ENCODE measurements at regions not wholly inside any gene's neighbourhood (a gene's known extent, or its start where the extent isn't known, plus 50 kb on each side); places are given as distances from the start of the nearest gene placed in this dataset.
"Not testable (repeated sequence)": the region's sequence is repeated elsewhere in the genome, so short reads cannot be mapped to it uniquely, and the experiment has no call there.

GRCh38 chr19:20287070-20287469 is 120.1 kb downstream of the ZNF486 start:
- no peak for FAIRE-seq

- FAIRE-seq, result not testable (repeated sequence)
These were observed 118.9 kb downstream of the ZNF486 start for GRCh38 chr19:20285876-20286275.

DNA sequence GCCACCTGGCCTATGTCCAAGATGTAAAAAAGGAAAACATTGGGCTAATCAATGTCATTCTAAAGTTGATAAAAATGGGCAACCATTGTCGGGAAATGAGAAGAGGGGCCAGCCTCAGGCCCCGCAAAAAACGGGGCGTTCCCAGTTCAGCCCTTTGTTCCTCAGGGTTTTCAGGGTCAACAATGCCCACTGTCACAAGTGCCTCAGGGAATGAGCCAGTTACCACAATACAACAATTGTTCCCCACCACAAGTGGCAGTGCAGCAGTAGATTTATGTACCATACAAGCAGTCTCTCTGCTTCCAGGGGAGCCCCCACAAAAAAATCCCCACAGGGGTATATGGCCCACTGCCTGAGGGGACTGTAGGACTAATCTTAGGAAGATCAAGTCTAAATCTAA is 112.5 kb downstream of the ZNF486 start:
- no peak for FAIRE-seq

DNA sequence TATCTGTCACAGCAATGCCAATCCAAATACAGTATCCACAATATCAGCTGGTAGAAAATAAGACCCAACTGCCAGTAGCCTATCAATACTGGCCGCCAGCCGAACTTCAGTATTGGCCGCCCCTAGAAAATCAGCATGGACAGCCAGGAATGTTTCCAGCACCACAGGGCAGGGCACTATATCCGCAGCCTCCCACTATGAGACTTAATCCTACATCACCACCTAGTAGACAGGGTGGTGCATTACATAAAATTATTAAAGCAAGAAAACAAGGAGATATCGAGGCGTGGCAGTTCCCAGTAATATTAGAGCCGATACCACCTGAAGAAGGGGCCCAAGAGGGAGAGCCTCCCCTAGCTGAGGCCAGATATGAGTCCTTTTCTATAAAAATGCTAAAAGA is 111.3 kb downstream of the ZNF486 start:
- FAIRE-seq, result no peak

DNA sequence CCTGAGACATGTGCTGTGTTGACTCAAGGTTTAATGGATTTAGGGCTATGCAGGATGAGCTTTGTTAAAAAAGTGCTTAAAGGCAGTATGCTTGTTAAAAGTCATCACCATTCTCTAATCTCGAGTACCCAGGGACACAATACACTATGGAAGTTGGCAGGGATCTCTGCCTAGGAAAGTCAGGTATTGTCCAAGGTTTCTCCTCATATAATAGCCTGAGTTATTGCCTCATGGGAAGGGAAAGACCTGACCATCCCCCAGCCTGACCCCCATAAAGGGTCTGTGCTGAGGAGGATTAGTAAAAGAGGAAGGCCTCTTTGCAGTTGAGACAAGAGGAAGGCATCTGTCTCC is 109.7 kb downstream of the ZNF486 start:
- FAIRE-seq, result not testable (repeated sequence)

- no peak for FAIRE-seq
These were observed 109.2 kb downstream of the ZNF486 start for GRCh38 chr19:20276011-20276731.

- FAIRE-seq, result no peak
These were observed 107.0 kb downstream of the ZNF486 start for GRCh38 chr19:20273951-20274570.

- FAIRE-seq, result no peak
These were observed 106.4 kb downstream of the ZNF486 start for GRCh38 chr19:20273376-20273775.

- not testable (repeated sequence) for FAIRE-seq
These were observed 105.6 kb downstream of the ZNF486 start for GRCh38 chr19:20272627-20273010.

DNA sequence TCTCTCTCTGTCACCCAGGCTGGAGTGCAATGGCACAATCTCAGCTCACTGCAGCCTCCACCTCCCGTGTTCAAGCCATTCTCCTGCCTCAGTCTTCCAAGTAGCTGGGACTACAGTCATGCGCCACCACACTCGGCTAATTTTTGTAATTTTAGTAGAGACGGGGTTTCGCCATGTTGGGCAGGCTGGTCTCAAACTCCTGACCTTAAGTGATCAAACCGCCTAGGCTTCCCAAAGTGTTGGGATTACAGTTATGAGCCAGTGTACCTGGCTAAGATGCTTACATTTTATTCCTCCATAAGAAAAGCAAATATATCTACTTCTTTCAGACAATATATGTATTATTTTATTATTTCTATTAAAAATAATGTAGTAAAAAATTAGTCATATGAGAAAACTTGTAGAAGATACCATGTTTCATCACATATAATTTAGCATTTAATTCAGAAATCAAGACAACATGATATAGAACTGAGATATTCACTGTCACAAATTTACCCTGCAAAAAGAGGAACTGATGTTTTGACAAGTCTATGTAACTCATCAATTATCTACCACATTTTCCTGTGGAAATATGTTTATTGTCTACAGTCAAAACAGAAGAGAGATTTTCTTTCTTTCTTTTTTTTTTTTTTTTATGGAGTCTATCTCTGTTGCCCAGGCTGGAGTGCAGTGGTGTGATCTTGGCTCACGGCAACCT is 105.1 kb downstream of the ZNF486 start:
- FAIRE-seq, result peak; percentile 35

- no peak for FAIRE-seq
These were observed 104.4 kb downstream of the ZNF486 start for GRCh38 chr19:20271215-20271926.

- FAIRE-seq, result no peak
These were observed 102.4 kb downstream of the ZNF486 start for GRCh38 chr19:20269461-20269860.

DNA sequence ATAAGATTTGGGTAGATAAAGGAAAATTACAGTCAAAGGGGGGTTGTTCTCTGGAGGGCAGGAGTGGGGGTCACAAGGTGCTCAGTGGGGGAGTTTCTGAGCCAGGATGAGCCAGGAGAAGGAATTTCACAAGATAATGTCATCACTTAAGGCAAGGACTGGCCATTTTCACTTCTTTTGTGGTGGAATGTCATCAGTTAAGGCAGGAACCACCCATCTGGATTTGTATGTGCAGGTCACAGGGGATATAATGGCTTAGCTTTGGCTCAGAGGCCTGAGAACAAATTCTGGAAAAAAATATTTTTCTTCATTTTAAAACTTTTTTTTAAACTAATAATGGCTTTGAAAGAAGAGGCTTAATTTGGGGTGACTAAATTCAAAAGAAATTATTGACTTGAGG is 94.5 kb downstream of the ZNF486 start:
- not testable (repeated sequence) for FAIRE-seq

DNA sequence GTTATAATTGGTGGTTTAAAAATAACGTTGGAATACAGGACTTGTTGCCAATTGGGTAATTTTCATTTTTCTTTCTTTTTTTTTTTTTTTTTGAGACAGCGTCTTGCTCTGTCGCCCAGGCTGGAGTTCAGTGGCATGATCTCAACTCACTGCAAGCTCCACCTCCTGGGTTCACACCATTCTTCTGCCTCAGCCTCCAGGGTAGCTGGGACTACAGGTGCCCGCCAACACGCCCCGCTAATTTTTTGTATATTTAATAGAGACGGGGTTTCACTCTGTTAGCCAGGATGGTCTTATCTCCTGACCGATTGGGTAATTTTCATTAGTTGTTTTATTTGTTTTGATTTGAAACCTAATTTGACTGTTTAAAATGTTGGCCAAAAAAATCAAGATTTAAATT is 93.7 kb downstream of the ZNF486 start:
- FAIRE-seq, result not testable (repeated sequence)

DNA sequence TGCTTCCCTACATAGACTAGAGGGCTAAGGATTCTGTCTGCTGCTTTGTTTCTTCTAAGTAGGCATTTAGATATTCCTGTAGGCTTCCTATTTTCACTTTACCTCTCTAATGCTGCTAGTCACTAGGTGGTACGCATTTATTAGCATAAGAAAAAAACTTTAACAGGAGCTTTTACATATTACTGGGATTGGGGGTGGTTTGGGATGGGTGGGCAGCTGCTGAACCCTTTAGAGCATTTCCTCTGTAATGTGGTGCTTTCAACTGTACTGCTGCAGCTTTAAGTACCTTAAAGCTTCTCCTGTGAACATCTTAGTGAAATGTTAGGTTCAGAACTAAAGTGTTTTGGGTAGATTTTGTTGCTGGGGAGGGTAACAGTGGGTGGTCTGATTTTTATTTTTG is 92.6 kb downstream of the ZNF486 start:
- FAIRE-seq, result no peak

DNA sequence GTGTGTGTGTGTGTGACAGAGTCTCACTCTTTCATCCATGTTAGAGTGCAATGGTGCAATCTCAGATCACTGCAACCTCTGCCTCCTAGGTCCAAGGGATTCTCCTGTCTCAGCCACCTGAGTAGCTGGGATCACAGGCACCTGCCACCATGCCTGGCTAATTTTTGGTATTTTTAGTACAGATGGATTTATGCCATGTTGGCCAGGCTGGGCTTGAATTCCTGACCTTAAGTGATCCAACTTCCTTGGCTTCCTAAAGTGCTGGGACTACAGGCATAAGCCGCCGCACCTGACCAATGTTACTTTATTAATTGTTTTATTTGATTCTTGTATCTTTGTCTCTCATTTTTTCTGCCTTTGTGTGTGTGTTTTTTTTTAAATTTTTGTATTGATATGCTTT is 89.6 kb downstream of the ZNF486 start:
- FAIRE-seq, result no peak

- FAIRE-seq, result no peak
These were observed 87.1 kb downstream of the ZNF486 start for GRCh38 chr19:20254121-20254520.

GRCh38 chr19:20252613-20253012 is 85.6 kb downstream of the ZNF486 start:
- no peak for FAIRE-seq

- FAIRE-seq, result no peak
These were observed 83.6 kb downstream of the ZNF486 start for GRCh38 chr19:20250627-20251026.

- FAIRE-seq, result no peak
These were observed 83.1 kb downstream of the ZNF486 start for GRCh38 chr19:20250121-20250520.

Measured in A204.1 (cell line).